Tibial nerve (tissue), 4 donors: ENCODE measurements at regions not wholly inside any gene's neighbourhood (a gene's known extent, or its start where the extent isn't known, plus 50 kb on each side); places are given as distances from the start of the nearest gene placed in this dataset. TPM values are rescaled to one million over a fixed set of nuclear protein-coding genes. Genes with fewer than 3 reads are reported as not detected.

Source experiments
- DNase-seq, 2 donors: peaks; one replicate each; pipeline ENCODE4 v3.0.0-alpha.2; 2019; ENCODE audit warnings: low spot score in 2 of 2
- H3K27ac ChIP-seq, 4 donors: fragments of 200-600 bp; sonication (generic) in 3 of 4; one replicate each; pipeline ENCODE4 v1.5.1; 2017 to 2019; ENCODE audit warnings: mild to moderate bottlenecking in 1 of 4
- H3K27me3 ChIP-seq, 2 donors: fragments of 200-600 bp; sonication (generic) in 1 of 2; one replicate each; pipeline versions ENCODE4 v1.5.1 to v1.6.0; 2017 to 2019
- H3K36me3 ChIP-seq, 3 donors: fragments of 200-600 bp; sonication (generic); one replicate each; pipeline ENCODE4 v1.5.1; 2018 to 2019
- H3K4me1 ChIP-seq, 4 donors: fragments of 200-600 bp; sonication (generic) in 3 of 4; one replicate each; pipeline ENCODE4 v1.5.1; 2017 to 2019
- H3K4me3 ChIP-seq, 4 donors: fragments of 200-600 bp; sonication (generic) in 3 of 4; one replicate each; pipeline ENCODE4 v1.5.1; 2017 to 2019; ENCODE audit warnings: mild to moderate bottlenecking in 1 of 4, moderate library complexity in 1 of 4
- H3K9me3 ChIP-seq, 4 donors: fragments of 200-600 bp; sonication (generic) in 3 of 4; one replicate each; pipeline ENCODE4 v1.5.1; 2017 to 2019
- EP300 ChIP-seq, 2 donors: sonication (generic); formaldehyde crosslinking; IDR thresholded peaks; one replicate each; pipeline ENCODE4 v1.6.1; 2017; ENCODE audit warnings: antibody characterized with exemption in 2 of 2, mild to moderate bottlenecking in 1 of 2
- WGBS, 2 donors: methylation state at CpG; one replicate each; pipeline ENCODE4 v1.1.5; 2018; 5-methylcytosine and 5-hydroxymethylcytosine counted together
- small RNA-seq: library from RNA; depleted of rRNA; stranded (forward); fragments of <200 nt; gene quantifications from one replicate; pipeline ENCODE3, GENCODE V24; 2016

DNA sequence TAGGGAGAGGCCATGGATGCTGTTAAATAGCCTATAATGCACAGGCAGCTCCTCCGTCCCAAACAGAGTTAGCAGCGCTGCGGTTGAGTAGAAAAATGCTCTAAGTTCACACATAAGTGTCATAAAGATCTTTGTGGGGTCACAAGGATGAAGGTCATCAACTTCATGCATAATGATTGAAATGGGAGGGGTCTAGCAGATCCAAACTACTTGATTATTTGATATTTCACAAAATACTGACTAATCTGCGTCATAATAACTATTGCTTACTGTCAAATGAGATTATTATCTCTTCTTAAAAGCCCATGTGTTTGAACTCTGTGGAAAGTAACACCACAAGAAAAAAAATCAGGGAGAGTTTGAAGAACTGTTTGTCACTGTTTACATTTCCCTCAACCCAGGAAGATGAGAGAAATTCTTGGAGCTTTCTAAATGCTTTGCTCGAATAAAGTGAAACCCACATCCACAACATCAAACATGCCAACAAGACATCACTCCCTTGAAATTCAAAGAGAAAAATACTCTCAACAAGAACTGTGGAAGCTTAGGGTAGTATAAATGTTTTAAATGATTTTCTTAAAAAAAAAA, 50.5 kb upstream of the CREB1 start:
- Histone ChIP-seq H3K4me1 (peaks cover 0 to 18% (median 0%) of the 10 kb centered on the region in 4 donors), H3K27me3 (no peaks in the 10 kb centered on the region), H3K36me3 (no peaks in the 10 kb centered on the region), H3K27ac (no peak overlapping the region), H3K4me3 (no peak overlapping the region), H3K9me3 (no peaks in the 10 kb centered on the region)
- TF ChIP-seq EP300 (IDR thresholded peaks at IDR 0.05), result no peak
- no peak for DNase-seq
- WGBS, 2 donors, result 80 to 84% methylated on average over 5 of the region's 5 CpGs

Small RNAs in the stretch of these regions (small RNA-seq; reads per million reads assigned to genes)
- not detected for gene MIR1302-4
